H7 (cell line): ENCODE measurements at regions not wholly inside any gene's neighbourhood (a gene's known extent, or its start where the extent isn't known, plus 50 kb on each side); places are given as distances from the start of the nearest gene placed in this dataset.

Experiments
- DNase-seq: peaks from one replicate; pipeline ENCODE4 v3.0.0; 2012
- H3K27me3 ChIP-seq: 2 replicates; pipeline ENCODE4 v1.6.0; 2011; ENCODE audit warnings: mild to moderate bottlenecking, low read length; ENCODE audit not compliant: control insufficient read depth, insufficient read depth
- H3K36me3 ChIP-seq: replicated peaks from 2 replicates; pipeline ENCODE4 v1.5.1; 2011; ENCODE audit warnings: low read length; ENCODE audit not compliant: control insufficient read depth, insufficient read depth
- H3K4me3 ChIP-seq: 2 replicates; pipeline ENCODE4 v1.5.1; 2011; ENCODE audit warnings: low read depth, mild to moderate bottlenecking, control low read depth, low read length, moderate library complexity; ENCODE audit not compliant: insufficient read depth

- Histone ChIP-seq H3K36me3 (no peaks in the 10 kb centered on the region), H3K27me3 (no peaks in the 10 kb centered on the region), H3K4me3 (no peak overlapping the region)
- DNase-seq = no peak
Measured at GRCh38 chr20:50368386-50368785, 141.8 kb upstream of the PTPN1 start.

GRCh38 chr20:50368813-50369224 is 141.4 kb upstream of the PTPN1 start:
- H3K27me3 ChIP-seq = no peaks in the 10 kb centered on the region
- H3K4me3 ChIP-seq = no peak overlapping the region
- no peaks in the 10 kb centered on the region for H3K36me3 ChIP-seq
- DNase-seq = no peak

DNA sequence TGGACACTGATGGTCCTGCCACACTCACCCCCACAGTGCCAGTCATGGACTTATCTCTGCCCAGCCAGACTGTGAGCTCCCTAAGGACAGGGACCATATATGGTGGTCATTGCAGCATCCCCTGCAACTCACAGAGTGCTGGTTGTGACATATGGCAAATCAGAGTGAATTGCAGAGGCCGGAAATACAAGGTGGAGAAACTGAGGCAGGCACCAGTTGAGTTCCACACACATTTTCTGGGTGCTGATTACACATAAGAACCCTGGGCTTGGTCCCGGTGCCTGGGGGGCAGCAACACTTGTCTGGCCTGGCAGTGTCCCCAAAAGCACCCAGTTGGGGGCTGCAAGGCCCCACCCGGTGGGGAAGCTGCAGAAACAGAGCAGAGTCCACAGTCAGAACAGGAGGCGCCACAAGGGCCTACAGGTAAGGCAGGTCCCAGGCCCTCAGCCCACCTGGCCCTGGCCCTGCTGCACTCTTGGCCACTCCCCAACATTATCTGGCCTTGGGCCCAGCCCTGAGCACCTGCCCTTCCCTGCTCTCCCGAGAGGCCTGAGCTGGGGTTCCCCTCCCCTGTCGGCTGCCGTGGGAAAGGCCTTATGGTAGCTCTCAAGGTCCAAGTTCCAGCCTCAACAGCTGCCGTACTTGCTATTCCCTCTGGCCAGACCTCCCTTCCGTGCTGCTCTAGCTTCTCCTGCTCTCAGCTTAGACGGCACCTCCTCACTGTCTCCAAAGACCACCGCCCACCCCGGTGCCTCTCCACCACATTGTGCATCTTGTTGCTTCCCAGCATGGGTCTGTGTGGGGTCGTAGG is 140.8 kb upstream of the PTPN1 start:
- Histone ChIP-seq H3K36me3 (no peaks in the 10 kb centered on the region), H3K27me3 (no peaks in the 10 kb centered on the region), H3K4me3 (no peak overlapping the region)
- DNase-seq = no peak

- Histone ChIP-seq H3K4me3 (no peak overlapping the region), H3K36me3 (no peaks in the 10 kb centered on the region), H3K27me3 (no peaks in the 10 kb centered on the region)
- no peak for DNase-seq
Measured at GRCh38 chr20:50370036-50370566, 140.1 kb upstream of the PTPN1 start.

GRCh38 chr20:50371878-50372769 is 138.1 kb upstream of the PTPN1 start:
- DNase-seq = no peak
- no peaks in the 10 kb centered on the region for H3K27me3 ChIP-seq

DNA sequence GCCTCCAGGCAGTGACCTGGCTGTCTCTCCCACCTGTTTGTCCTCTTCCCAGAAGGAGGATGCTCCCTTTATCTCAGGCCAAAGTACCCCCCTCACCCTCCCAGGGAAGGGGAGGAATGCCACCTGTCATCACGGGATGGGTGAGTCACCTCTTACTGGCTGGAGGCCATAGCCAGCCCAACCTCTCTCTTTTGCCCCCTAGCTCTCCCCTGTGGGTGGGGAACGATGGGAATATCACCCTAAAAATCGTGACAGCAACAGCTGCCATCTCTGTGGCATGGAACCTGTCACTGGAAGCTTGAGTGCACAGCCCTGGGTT is 137.5 kb upstream of the PTPN1 start:
- H3K27me3 ChIP-seq = no peaks in the 10 kb centered on the region
- H3K4me3 ChIP-seq = no peak overlapping the region

More at GRCh38 chr20:50371878-50372769, 138.1 kb upstream of the PTPN1 start:
- no peaks in the 10 kb centered on the region for H3K36me3 ChIP-seq
- H3K4me3 ChIP-seq = no peak overlapping the region

GRCh38 chr20:50373674-50374286 is 136.4 kb upstream of the PTPN1 start:
- Histone ChIP-seq H3K27me3 (no peaks in the 10 kb centered on the region), H3K4me3 (no peak overlapping the region), H3K36me3 (no peaks in the 10 kb centered on the region)
- no peak for DNase-seq

More for the DNA sequence above, 137.5 kb upstream of the PTPN1 start:
- DNase-seq = no peak
- no peaks in the 10 kb centered on the region for H3K36me3 ChIP-seq

DNA sequence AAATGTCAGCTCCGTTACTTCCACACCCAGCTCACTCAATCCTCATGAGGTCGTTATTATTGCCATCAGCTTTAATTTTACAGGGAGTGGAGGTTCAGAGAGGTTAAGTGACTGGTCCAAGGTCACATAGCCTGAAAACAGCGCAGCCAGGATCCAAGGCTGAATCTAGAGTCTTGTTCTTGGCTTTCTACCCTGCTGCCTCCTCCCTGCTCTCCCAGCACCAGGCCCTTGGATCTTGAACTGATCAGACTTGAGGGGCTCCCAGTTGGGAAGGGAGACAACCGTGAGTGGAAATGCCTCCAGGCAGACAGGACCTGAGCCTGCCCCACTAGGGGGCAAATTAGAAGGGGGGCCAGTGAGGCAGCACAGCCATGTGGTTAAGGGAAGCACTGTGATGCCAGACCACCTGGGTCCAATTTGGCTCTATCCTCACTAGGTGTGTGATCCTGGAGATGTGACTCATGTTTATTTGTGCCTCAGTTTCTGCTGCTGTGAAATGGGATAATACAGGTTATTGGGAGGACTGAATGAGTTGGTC is 135.6 kb upstream of the PTPN1 start:
- Histone ChIP-seq H3K4me3 (no peak overlapping the region), H3K36me3 (no peaks in the 10 kb centered on the region), H3K27me3 (no peaks in the 10 kb centered on the region)
- no peak for DNase-seq

GRCh38 chr20:50376179-50376887 is 133.8 kb upstream of the PTPN1 start:
- Histone ChIP-seq H3K36me3 (no peaks in the 10 kb centered on the region), H3K4me3 (no peak overlapping the region), H3K27me3 (no peaks in the 10 kb centered on the region)
- no peak for DNase-seq

DNA sequence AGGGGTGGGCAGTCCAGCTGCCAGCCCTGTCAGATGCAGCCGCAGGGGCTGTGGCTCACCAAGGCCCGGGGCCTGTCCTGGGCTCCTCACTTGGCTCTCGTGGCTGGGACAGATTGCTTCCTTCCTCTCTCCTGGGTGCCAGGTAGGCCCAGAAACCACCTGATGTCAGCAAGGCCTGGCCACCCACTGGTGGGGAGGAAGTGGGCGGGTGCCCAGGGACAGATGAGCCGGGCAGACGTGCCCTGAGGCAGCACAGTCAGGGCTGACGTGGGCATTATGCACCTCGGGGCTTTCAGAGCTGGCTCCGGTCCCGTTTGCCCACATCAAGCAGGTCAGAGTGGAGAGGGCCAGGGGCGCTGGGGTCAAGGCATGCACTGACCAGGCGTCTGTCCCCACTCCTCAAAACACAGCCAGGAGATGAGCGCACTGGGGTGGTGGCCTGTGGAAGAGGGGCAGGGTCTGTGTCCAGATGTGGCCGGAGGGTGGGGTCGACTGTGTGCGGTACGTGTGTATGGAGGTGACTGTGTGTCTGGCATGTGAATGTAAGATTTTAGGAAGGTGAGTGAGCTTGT is 133.2 kb upstream of the PTPN1 start:
- H3K27me3 ChIP-seq = no peaks in the 10 kb centered on the region
- H3K4me3 ChIP-seq = no peak overlapping the region
- H3K36me3 ChIP-seq = no peaks in the 10 kb centered on the region
- no peak for DNase-seq

- no peak for DNase-seq
- no peak overlapping the region for H3K4me3 ChIP-seq
- H3K27me3 ChIP-seq = no peaks in the 10 kb centered on the region
- no peaks in the 10 kb centered on the region for H3K36me3 ChIP-seq
Measured at GRCh38 chr20:50378170-50379000, 131.8 kb upstream of the PTPN1 start.

- DNase-seq = no peak
- Histone ChIP-seq H3K27me3 (no peaks in the 10 kb centered on the region), H3K4me3 (no peak overlapping the region), H3K36me3 (no peaks in the 10 kb centered on the region)
Measured at GRCh38 chr20:50379049-50379990, 130.9 kb upstream of the PTPN1 start.
